ENCODE measurements at regions not wholly inside any gene's neighbourhood (a gene's known extent, or its start where the extent isn't known, plus 50 kb on each side); places are given as distances from the start of the nearest gene placed in this dataset.

DNA sequence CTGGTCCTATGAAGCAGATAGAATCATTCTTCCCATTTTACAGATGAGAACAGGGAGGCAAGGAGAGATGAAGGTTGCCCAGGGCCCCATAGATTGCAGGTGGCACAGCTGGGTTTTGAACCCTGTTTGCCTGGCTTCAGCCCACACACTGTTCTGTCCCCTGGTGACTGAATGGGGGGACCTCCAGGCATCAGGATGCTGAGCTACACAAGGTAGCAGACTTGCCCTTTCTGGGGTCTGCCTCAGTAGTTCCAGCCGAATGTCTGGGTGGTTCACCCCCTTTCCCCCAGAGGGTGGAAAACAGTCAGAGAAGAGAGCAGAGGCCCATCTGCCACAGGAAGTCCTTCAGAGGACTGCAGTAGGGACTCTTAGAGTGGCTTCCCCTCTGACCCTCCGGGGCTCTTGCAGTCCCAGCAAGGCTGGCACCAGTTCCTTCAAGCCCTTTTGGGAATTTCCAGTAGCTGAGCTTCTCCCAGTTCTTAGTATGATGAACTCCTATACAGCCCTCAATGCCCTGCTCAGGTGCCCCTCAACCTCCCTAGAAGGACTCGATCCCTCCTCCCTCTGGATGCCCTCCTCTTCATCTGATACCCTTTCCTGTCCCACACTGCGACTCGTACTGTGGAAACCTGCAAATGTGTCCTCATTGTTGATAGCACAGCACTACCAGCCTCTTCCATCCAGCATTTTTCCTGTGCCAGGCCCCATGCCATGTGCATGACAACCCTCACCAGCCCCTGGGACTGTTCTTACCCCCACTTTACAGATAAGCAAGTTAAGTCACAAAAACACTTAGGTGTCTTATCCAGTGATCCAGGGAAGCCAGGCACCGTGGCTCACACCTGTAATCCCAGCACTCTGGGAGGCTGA lies 82.8 kb downstream of the IGLL1 start:
- intact Hi-C loops (cut with DNase I) = no loop called here
- 82 to 89% (median 86%) methylated on average over 5 to 6 of the region's 6 CpGs for WGBS, 4 donors
- Histone ChIP-seq H3K4me1 (no peaks in the 10 kb centered on the region), H3K27me3 (no peaks in the 10 kb centered on the region), H3K36me3 (no peaks in the 10 kb centered on the region), H3K27ac (no peak overlapping the region), H3K9me3 (no peaks in the 10 kb centered on the region), H3K4me3 (no peak overlapping the region)
- DNase-seq = peak in 1 of 5 donors; percentile 14
- TF ChIP-seq, protein P1, sequence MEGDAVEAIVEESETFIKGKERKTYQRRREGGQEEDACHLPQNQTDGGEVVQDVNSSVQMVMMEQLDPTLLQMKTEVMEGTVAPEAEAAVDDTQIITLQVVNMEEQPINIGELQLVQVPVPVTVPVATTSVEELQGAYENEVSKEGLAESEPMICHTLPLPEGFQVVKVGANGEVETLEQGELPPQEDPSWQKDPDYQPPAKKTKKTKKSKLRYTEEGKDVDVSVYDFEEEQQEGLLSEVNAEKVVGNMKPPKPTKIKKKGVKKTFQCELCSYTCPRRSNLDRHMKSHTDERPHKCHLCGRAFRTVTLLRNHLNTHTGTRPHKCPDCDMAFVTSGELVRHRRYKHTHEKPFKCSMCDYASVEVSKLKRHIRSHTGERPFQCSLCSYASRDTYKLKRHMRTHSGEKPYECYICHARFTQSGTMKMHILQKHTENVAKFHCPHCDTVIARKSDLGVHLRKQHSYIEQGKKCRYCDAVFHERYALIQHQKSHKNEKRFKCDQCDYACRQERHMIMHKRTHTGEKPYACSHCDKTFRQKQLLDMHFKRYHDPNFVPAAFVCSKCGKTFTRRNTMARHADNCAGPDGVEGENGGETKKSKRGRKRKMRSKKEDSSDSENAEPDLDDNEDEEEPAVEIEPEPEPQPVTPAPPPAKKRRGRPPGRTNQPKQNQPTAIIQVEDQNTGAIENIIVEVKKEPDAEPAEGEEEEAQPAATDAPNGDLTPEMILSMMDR (IDR thresholded peaks at IDR 0.05) = no peak
- no peak for TF ChIP-seq POLR2A (IDR thresholded peaks at IDR 0.05)
- no peak for ATAC-seq

- Histone ChIP-seq H3K27ac (no peak overlapping the region), H3K4me1 (no peaks in the 10 kb centered on the region), H3K27me3 (no peaks in the 10 kb centered on the region), H3K9me3 (no peaks in the 10 kb centered on the region), H3K4me3 (no peak overlapping the region), H3K36me3 (no peaks in the 10 kb centered on the region)
- DNase-seq (peak in 1 of 5 donors; percentile 30), ATAC-seq (no peak)
- intact Hi-C loops (cut with DNase I) = no loop called here
- TF ChIP-seq, protein P1 (IDR thresholded peaks at IDR 0.05) = no peak
- no peak for TF ChIP-seq POLR2A (IDR thresholded peaks at IDR 0.05)
- WGBS, 4 donors = 83 to 88% (median 85%) methylated on average over 3 of the region's 3 CpGs
Measured at GRCh38 chr22:23496445-23496833, 83.7 kb downstream of the IGLL1 start.

GRCh38 chr22:23495614-23496444 lies 84.3 kb downstream of the IGLL1 start:
- H3K27ac ChIP-seq = no peak overlapping the region
- TF ChIP-seq, protein P1 (IDR thresholded peaks at IDR 0.05) = no peak
- no peak for TF ChIP-seq POLR2A (IDR thresholded peaks at IDR 0.05)
- H3K36me3 ChIP-seq = no peaks in the 10 kb centered on the region
- no peaks in the 10 kb centered on the region for H3K27me3 ChIP-seq
- H3K9me3 ChIP-seq = no peaks in the 10 kb centered on the region
- ATAC-seq = no peak
- no peaks in the 10 kb centered on the region for H3K4me1 ChIP-seq
- WGBS, 4 donors = 57 to 69% (median 65%) methylated on average over 10 of the region's 10 CpGs
- no peak overlapping the region for H3K4me3 ChIP-seq
- DNase-seq = peak in 1 of 5 donors; percentile 10
- intact Hi-C loops (cut with DNase I) = no loop called here

DNA sequence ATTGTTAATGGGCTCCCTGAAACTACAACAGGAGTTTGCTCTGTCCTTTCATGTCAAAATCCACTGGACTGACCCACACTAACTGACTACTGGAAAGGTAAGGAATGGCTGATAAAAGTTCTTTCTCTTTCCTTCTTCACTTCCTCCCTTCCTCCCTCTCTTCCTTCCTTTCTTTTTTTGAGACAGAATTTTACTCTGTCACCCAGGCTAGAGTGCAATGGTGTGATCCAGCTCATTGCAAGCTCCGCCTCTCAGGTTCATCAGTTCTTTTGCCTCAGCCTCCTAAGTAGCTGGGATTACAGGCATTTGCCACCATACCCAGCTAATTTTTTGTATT lies 85.2 kb downstream of the IGLL1 start:
- no peaks in the 10 kb centered on the region for H3K9me3 ChIP-seq
- DNase-seq (no peak), ATAC-seq (no peak)
- H3K36me3 ChIP-seq = no peaks in the 10 kb centered on the region
- intact Hi-C loops (cut with DNase I) = no loop called here
- no peaks in the 10 kb centered on the region for H3K4me1 ChIP-seq
- no peak for TF ChIP-seq POLR2A (IDR thresholded peaks at IDR 0.05)
- TF ChIP-seq, protein P1 (IDR thresholded peaks at IDR 0.05) = no peak
- H3K4me3 ChIP-seq = no peak overlapping the region
- H3K27ac ChIP-seq = no peak overlapping the region
- H3K27me3 ChIP-seq = no peaks in the 10 kb centered on the region
- WGBS, 4 donors = 95 to 100% (median 98%) methylated on average over 1 of the region's 1 CpG

All from heart left ventricle (tissue), 16 donors.